HG03571 (cell line): ENCODE measurements at regions not wholly inside any gene's neighbourhood (a gene's known extent, or its start where the extent isn't known, plus 50 kb on each side); places are given as distances from the start of the nearest gene placed in this dataset.
"Not testable (repeated sequence)": the region's sequence is repeated elsewhere in the genome, so short reads cannot be mapped to it uniquely, and the experiment has no call there.

Source experiments
- ATAC-seq: cut with Tn5 transposase; IDR thresholded peaks from one replicate; pipeline ENCODE4 v1.9.1; 2021; ENCODE audit not compliant: unreplicated experiment

DNA sequence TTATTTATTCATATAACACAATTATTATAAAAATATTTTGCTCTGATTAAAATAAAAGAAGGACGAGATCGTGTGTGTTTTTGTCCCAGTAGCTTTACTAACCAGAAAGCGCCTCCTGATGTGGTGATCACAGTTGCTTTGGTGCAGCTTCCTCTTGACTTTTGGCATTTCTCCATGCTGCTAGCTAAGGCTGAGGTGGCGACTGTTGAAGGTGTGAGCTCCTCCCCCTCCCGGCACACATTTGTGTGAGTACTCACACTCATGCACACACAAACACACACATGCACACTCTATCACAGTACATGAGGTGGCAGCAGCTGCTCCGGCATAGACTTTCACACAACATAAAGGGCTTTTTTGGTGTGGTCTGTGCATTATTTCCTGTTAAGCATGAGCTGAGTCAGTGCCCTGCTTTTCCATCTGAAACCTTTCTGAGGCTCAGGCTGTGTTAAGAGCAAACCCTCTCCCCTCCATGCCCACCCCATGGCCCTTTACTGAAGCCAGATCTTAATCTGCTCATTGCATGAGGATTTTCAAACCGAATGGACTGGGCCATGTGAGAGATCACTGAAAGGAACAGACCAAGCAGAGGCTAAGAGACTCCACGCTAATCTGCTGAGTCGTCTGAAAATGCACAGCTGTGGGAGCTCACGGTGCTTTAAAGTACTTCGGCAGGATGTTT lies 53.3 kb downstream of the FOXD4L1 start:
- not testable (repeated sequence) for ATAC-seq

DNA sequence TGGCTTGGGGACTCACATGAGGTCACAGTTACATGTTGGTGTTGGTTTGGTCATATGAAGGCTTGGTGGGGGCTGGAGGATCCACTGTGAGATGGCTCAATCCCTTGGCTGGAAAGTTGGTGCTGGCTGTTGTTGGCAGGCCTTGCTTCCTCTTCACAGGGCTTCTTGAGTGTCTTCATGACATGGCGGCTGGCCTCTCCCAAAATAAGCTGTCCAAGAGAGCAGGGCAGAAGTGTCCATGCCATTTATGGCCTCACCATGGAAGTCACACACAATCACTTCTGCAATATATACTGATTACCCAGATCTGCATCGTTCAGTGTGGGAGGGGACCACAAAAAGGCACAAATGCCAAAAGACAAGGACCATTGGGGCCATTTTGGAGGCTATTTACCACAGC lies 61.4 kb downstream of the FOXD4L1 start:
- ATAC-seq: not testable (repeated sequence)

GRCh38 chr2:113562662-113563061 lies 64.2 kb downstream of the FOXD4L1 start:
- ATAC-seq: peak; percentile 82

DNA sequence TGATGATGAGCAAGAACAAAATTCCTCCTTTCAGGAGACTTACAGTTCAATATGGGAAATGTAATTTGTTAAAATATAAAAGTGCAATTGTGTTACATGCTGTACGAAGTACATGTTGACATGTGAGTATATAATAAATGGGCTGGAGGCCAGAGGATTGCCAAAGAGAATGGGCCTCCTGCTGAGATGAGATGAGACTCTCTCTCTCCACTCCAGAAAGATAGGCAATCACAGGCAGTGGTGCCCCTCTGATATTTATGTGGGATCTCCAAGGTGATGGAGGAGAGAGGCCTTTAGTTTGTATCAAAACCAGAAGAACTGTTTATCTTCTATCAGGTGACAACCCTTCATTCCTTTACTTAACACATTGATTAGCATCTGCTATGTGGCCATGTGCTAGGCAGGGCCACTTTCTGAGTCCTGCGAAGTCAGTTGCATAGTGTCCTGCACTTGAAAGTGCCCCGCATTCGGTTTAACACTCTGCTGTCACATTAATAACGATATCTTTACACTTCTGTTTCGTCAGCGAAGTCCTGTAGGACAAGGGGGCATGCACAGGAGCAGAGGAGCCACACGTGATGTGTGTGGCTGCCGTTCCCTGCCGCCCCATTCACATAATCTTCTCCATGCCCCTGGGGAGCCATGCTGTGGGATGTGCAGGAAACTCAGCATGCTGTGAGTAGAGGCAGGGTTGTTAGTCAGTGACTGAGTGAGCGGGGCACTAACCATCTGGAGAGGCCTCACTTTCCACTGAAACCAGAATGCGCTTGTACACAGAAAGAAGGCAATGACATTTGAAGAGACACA lies 60.2 kb upstream of the RABL2A start:
- ATAC-seq: not testable (repeated sequence)

GRCh38 chr2:113567481-113567849 lies 59.6 kb upstream of the RABL2A start:
- ATAC-seq: not testable (repeated sequence)

DNA sequence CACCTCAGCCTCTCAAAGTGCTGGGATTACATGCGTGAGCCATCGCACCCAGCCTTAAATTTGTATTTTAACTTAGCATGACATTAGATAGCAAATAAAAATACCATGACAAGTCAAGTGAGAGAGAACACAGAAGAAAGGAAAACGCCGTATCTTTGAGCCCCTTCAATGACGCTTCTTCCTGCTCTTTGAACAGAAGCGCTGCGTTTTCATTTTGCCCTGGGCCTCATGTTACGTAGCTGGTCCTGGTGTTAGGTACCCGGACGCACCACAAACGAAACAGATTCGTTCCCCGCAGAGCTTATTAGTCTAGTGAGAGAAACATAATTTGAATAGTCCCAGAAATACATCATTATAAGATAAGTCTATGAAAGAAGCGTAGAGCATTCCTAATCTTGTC lies 58.8 kb upstream of the RABL2A start:
- not testable (repeated sequence) for ATAC-seq

GRCh38 chr2:113570082-113570481 lies 57.0 kb upstream of the RABL2A start:
- not testable (repeated sequence) for ATAC-seq

DNA sequence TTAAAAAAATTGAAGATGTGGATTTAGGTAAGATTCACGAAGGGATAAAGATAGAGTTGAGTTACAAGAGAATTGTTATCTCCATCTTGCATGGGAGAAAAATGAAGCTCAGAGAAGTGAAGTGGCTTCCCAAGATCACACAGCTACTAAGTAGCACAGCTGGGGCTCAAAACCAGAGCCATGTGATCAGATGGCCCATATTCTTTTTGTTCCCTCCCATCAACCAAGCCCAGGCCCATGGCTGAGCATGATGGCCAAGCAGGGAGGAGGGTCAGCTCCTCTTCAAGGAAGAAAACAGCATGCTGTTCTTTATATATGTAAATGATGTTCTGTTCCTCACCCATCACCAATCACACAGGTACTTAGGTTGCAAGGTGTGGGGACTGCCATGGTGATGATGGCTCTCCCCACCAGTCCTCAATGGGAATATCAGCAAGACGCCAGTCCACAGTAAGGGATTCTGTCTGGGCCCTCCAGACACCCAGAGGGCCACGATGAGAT lies 56.5 kb upstream of the RABL2A start:
- ATAC-seq: not testable (repeated sequence)

DNA sequence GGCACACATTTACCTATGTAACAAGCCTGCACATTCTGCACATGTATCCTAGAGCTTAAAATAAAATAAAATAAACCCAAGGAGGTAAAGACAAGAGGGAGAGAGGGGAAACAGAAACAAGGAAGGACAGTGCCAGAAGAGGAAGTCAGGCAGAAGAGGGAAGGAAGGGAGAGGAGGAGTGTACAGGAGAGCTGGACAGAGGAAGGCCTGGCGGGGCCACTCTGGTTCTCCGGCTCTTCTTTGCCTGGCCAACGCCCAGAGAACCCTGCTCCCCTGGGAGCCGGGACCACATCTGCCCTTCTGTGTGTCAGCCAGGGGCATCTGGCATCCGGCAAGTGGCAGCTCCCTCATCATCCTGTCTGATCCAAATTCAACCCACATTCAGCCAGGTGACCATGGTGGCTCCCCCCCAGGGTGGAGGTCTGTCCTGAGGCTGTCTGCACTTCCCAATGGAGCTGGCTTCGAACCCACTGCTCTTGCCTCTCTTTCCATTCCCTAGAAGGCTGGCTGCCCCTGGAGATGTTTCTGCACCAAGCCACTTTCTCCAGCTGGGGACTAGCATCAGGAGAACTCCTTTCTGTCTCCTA lies 55.5 kb upstream of the RABL2A start:
- not testable (repeated sequence) for ATAC-seq

DNA sequence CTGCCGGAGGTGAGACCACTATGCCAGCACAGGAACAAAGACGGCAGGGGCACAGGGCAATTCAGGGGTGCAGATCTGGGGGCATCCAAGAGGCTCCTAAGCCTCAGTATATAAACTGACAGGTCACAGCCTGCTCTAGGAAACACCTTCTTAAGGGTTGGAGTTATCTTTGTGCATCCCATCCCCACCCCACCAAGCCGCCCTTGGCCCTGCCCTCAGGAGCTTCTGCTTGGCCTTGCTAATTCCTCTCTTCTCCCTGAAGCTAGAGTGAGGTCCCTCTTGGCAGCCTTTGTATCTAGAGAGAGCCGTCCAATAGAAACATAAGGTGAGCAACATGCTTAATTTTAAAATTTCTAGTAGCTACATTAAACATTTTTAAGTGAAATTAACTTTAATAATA lies 51.3 kb upstream of the RABL2A start:
- ATAC-seq: not testable (repeated sequence)

DNA sequence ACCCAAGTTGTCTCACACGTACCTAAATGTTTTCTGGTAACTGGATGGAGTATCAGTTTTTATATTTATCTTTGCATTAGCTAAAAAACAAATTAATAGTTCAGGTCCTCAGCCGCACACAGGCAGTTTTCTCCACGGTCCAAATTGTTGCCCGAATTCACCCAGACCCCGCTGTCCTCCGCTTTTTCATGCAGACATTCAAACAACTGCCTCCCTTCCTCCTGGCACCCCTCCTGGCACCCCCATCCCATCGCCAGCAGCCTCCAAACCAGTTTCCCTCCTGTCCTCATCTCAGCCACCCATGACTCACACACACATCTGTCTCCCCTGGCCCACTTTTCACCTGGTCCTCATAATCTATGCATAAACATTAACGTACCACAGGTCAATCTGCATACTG lies 50.7 kb upstream of the RABL2A start:
- ATAC-seq: not testable (repeated sequence)
